ENCODE measurements at regions not wholly inside any gene's neighbourhood (a gene's known extent, or its start where the extent isn't known, plus 50 kb on each side); places are given as distances from the start of the nearest gene placed in this dataset.

DNA sequence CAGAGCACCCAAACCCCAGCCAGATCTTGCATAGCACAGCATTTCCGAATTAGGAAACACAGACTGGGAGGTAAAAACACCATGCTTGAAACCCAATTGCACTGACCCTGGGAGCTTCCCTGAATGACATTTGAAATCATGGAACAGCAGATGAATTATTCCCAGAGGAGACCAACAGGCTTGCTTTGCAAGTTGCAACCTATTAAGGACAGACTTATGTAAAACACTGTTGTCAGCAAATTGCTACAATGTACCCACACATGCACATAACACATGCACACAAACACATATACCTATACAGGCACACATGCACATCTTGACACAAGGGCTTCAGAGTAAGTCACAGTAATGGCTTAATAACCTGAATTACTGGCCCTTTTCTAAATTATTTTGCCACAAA, 984.8 kb downstream of the DNAH5 start:
- no peak overlapping the region for H4K12ac ChIP-seq (ENCODE audit: low read depth, low read length)
- no peaks in the 10 kb centered on the region for H3K4me1 ChIP-seq (ENCODE audit: control insufficient read depth in 1 of 2, insufficient read depth in 2 of 2, low read length in 2 of 2)
- no peak overlapping the region for H3K14ac ChIP-seq (ENCODE audit: low read length)
- no peak for DNase-seq
- H3K79me1 ChIP-seq (ENCODE audit: low read length) = no peaks in the 10 kb centered on the region
- no peak overlapping the region for H3K23ac ChIP-seq (ENCODE audit: low read length)
- no peaks in the 10 kb centered on the region for H3K27me3 ChIP-seq (ENCODE audit: insufficient read depth, low read length)
- no peak overlapping the region for H2BK5ac ChIP-seq (ENCODE audit: low read depth, low read length, poor library complexity)
- H2BK120ac ChIP-seq (ENCODE audit: insufficient read depth, low read length, poor library complexity) = no peak overlapping the region
- H3K79me2 ChIP-seq (ENCODE audit: control insufficient read depth, insufficient read depth, low read length, poor library complexity) = no peaks in the 10 kb centered on the region
- no peaks in the 10 kb centered on the region for H3K9me3 ChIP-seq (ENCODE audit: insufficient read depth, low read depth, low read length)
- H3K9ac ChIP-seq (ENCODE audit: low read length) = no peak overlapping the region
- H2AFZ ChIP-seq (ENCODE audit: insufficient read depth, low read length, poor library complexity) = no peak overlapping the region
- no peak overlapping the region for H3K27ac ChIP-seq (ENCODE audit: low read depth, low read length)
- H3K4me2 ChIP-seq (ENCODE audit: low read length) = no peak overlapping the region
- no peak overlapping the region for H3K18ac ChIP-seq (ENCODE audit: low read length)
- H3K36me3 ChIP-seq (ENCODE audit: control insufficient read depth in 1 of 2, insufficient read depth in 2 of 2, low read length in 2 of 2) = no peaks in the 10 kb centered on the region
- H3K4me3 ChIP-seq (ENCODE audit: low read depth, low read length) = no peak overlapping the region
- no peak overlapping the region for H2BK12ac ChIP-seq (ENCODE audit: low read length)
- no CpG with 5 or more reads among the region's 1 CpG for WGBS (ENCODE audit: extremely low coverage, insufficient coverage, insufficient read length)
- H2AK5ac ChIP-seq (ENCODE audit: low read length) = no peak overlapping the region
- H4K91ac ChIP-seq (ENCODE audit: low read depth, low read length) = no peak overlapping the region
- no peak overlapping the region for H4K8ac ChIP-seq (ENCODE audit: low read depth, low read length)
- no peak overlapping the region for H3K4ac ChIP-seq (ENCODE audit: low read depth, low read length)

DNA sequence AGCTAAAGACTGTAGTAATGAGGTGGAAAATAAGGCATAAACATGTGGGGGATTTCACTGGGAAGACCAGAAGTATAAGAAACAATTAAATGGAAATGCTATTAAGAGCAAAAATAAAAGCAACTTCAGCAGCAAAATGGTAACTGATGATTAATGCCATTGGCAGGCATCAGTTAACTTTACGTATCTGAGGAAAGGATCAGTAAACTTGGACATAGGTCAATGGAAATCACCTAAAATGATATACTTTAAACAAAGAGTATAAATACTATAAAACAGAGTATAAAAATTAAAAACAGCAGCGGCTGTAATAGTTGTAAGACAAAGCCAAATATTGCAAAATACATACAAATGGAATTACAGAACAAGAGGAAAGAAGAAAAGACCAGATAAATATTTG, 992.1 kb downstream of the DNAH5 start:
- H3K4ac ChIP-seq (ENCODE audit: low read depth, low read length) = no peak overlapping the region
- no peak overlapping the region for H2BK12ac ChIP-seq (ENCODE audit: low read length)
- no peak overlapping the region for H2AFZ ChIP-seq (ENCODE audit: insufficient read depth, low read length, poor library complexity)
- H4K8ac ChIP-seq (ENCODE audit: low read depth, low read length) = no peak overlapping the region
- H4K12ac ChIP-seq (ENCODE audit: low read depth, low read length) = no peak overlapping the region
- DNase-seq = peak in 1 of 2 donors; percentile 23
- no peak overlapping the region for H3K27ac ChIP-seq (ENCODE audit: low read depth, low read length)
- no peak overlapping the region for H4K91ac ChIP-seq (ENCODE audit: low read depth, low read length)
- no peaks in the 10 kb centered on the region for H3K79me2 ChIP-seq (ENCODE audit: control insufficient read depth, insufficient read depth, low read length, poor library complexity)
- no peak overlapping the region for H3K9ac ChIP-seq (ENCODE audit: low read length)
- no peaks in the 10 kb centered on the region for H3K4me1 ChIP-seq (ENCODE audit: control insufficient read depth in 1 of 2, insufficient read depth in 2 of 2, low read length in 2 of 2)
- H3K27me3 ChIP-seq (ENCODE audit: insufficient read depth, low read length) = no peaks in the 10 kb centered on the region
- H3K9me3 ChIP-seq (ENCODE audit: insufficient read depth, low read depth, low read length) = no peaks in the 10 kb centered on the region
- H3K79me1 ChIP-seq (ENCODE audit: low read length) = no peaks in the 10 kb centered on the region
- no peak overlapping the region for H2BK120ac ChIP-seq (ENCODE audit: insufficient read depth, low read length, poor library complexity)
- no peaks in the 10 kb centered on the region for H3K36me3 ChIP-seq (ENCODE audit: control insufficient read depth in 1 of 2, insufficient read depth in 2 of 2, low read length in 2 of 2)
- no peak overlapping the region for H3K4me2 ChIP-seq (ENCODE audit: low read length)
- H2BK5ac ChIP-seq (ENCODE audit: low read depth, low read length, poor library complexity) = no peak overlapping the region
- no peak overlapping the region for H3K4me3 ChIP-seq (ENCODE audit: low read depth, low read length)
- H3K18ac ChIP-seq (ENCODE audit: low read length) = no peak overlapping the region
- H2AK5ac ChIP-seq (ENCODE audit: low read length) = no peak overlapping the region
- no CpG with 5 or more reads among the region's 2 CpGs for WGBS (ENCODE audit: extremely low coverage, insufficient coverage, insufficient read length)
- no peak overlapping the region for H3K23ac ChIP-seq (ENCODE audit: low read length)
- no peak overlapping the region for H3K14ac ChIP-seq (ENCODE audit: low read length)

DNA sequence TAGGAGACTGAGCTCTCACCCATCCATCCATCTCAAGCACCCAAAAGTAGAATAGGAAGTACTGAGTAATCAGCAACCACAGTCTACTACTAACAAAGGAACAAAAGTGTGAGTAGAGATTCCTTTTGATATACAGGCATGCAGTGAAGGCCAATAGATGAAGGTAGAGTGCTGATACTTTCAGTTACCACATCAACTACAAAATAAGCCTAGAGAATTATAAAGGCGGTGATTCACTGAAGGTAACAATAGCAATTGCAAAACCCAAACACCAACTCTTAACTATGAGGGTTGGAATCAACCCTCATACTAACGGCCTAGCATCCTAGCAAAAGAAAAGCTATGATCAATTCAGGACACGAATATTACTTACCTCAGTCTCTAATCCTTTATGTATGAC, 992.6 kb downstream of the DNAH5 start:
- no peak overlapping the region for H3K4me3 ChIP-seq (ENCODE audit: low read depth, low read length)
- no peaks in the 10 kb centered on the region for H3K4me1 ChIP-seq (ENCODE audit: control insufficient read depth in 1 of 2, insufficient read depth in 2 of 2, low read length in 2 of 2)
- H3K9me3 ChIP-seq (ENCODE audit: insufficient read depth, low read depth, low read length) = no peaks in the 10 kb centered on the region
- H3K36me3 ChIP-seq (ENCODE audit: control insufficient read depth in 1 of 2, insufficient read depth in 2 of 2, low read length in 2 of 2) = no peaks in the 10 kb centered on the region
- no peak overlapping the region for H3K4me2 ChIP-seq (ENCODE audit: low read length)
- H3K9ac ChIP-seq (ENCODE audit: low read length) = no peak overlapping the region
- no peak overlapping the region for H2AFZ ChIP-seq (ENCODE audit: insufficient read depth, low read length, poor library complexity)
- H2BK12ac ChIP-seq (ENCODE audit: low read length) = no peak overlapping the region
- no peak overlapping the region for H4K8ac ChIP-seq (ENCODE audit: low read depth, low read length)
- H3K23ac ChIP-seq (ENCODE audit: low read length) = no peak overlapping the region
- H3K79me2 ChIP-seq (ENCODE audit: control insufficient read depth, insufficient read depth, low read length, poor library complexity) = no peaks in the 10 kb centered on the region
- H4K12ac ChIP-seq (ENCODE audit: low read depth, low read length) = no peak overlapping the region
- H3K27me3 ChIP-seq (ENCODE audit: insufficient read depth, low read length) = no peaks in the 10 kb centered on the region
- no peak overlapping the region for H2BK120ac ChIP-seq (ENCODE audit: insufficient read depth, low read length, poor library complexity)
- H4K91ac ChIP-seq (ENCODE audit: low read depth, low read length) = no peak overlapping the region
- H3K14ac ChIP-seq (ENCODE audit: low read length) = no peak overlapping the region
- H3K4ac ChIP-seq (ENCODE audit: low read depth, low read length) = no peak overlapping the region
- peak; percentile 2 to 65 for DNase-seq
- H3K27ac ChIP-seq (ENCODE audit: low read depth, low read length) = no peak overlapping the region
- no peak overlapping the region for H3K18ac ChIP-seq (ENCODE audit: low read length)
- no CpG with 5 or more reads among the region's 3 CpGs for WGBS (ENCODE audit: extremely low coverage, insufficient coverage, insufficient read length)
- no peak overlapping the region for H2BK5ac ChIP-seq (ENCODE audit: low read depth, low read length, poor library complexity)
- no peaks in the 10 kb centered on the region for H3K79me1 ChIP-seq (ENCODE audit: low read length)
- no peak overlapping the region for H2AK5ac ChIP-seq (ENCODE audit: low read length)

DNA sequence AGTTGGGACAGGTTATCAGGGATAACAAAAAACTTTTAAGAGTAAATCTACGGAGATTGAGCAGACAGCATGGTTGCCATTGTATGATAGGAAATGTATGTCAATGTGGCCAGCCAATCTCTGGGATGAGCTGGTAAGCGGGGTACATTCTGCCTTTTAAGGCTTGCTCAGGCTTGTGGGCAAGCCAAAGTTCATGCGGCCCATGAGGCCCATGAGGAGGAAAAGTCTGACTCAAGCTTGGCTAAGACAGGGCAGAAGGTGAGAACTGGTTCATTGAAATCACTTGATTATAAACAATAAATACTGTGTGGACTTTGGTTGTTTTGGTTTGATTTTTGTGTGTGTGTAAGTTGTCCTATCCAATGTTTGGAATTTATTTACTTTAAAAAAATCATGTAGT, 997.1 kb downstream of the DNAH5 start:
- no peaks in the 10 kb centered on the region for H3K27me3 ChIP-seq (ENCODE audit: insufficient read depth, low read length)
- H3K14ac ChIP-seq (ENCODE audit: low read length) = no peak overlapping the region
- H3K4me3 ChIP-seq (ENCODE audit: low read depth, low read length) = no peak overlapping the region
- no peaks in the 10 kb centered on the region for H3K4me1 ChIP-seq (ENCODE audit: control insufficient read depth in 1 of 2, insufficient read depth in 2 of 2, low read length in 2 of 2)
- no peak overlapping the region for H4K91ac ChIP-seq (ENCODE audit: low read depth, low read length)
- no peak overlapping the region for H2BK12ac ChIP-seq (ENCODE audit: low read length)
- no peak overlapping the region for H3K4ac ChIP-seq (ENCODE audit: low read depth, low read length)
- no peak for DNase-seq
- no peak overlapping the region for H3K4me2 ChIP-seq (ENCODE audit: low read length)
- H4K8ac ChIP-seq (ENCODE audit: low read depth, low read length) = no peak overlapping the region
- no peak overlapping the region for H3K23ac ChIP-seq (ENCODE audit: low read length)
- H3K9ac ChIP-seq (ENCODE audit: low read length) = no peak overlapping the region
- H3K36me3 ChIP-seq (ENCODE audit: control insufficient read depth in 1 of 2, insufficient read depth in 2 of 2, low read length in 2 of 2) = no peaks in the 10 kb centered on the region
- no peak overlapping the region for H4K12ac ChIP-seq (ENCODE audit: low read depth, low read length)
- H2BK120ac ChIP-seq (ENCODE audit: insufficient read depth, low read length, poor library complexity) = no peak overlapping the region
- WGBS (ENCODE audit: extremely low coverage, insufficient coverage, insufficient read length) = no CpG with 5 or more reads among the region's 3 CpGs
- H2AK5ac ChIP-seq (ENCODE audit: low read length) = no peak overlapping the region
- no peaks in the 10 kb centered on the region for H3K9me3 ChIP-seq (ENCODE audit: insufficient read depth, low read depth, low read length)
- no peak overlapping the region for H2AFZ ChIP-seq (ENCODE audit: insufficient read depth, low read length, poor library complexity)
- no peak overlapping the region for H2BK5ac ChIP-seq (ENCODE audit: low read depth, low read length, poor library complexity)
- H3K79me1 ChIP-seq (ENCODE audit: low read length) = no peaks in the 10 kb centered on the region
- H3K79me2 ChIP-seq (ENCODE audit: control insufficient read depth, insufficient read depth, low read length, poor library complexity) = no peaks in the 10 kb centered on the region
- H3K27ac ChIP-seq (ENCODE audit: low read depth, low read length) = no peak overlapping the region
- H3K18ac ChIP-seq (ENCODE audit: low read length) = no peak overlapping the region

Data from trophoblast cell (in vitro differentiated cells and primary cell).